Neuronal stem cell (in vitro differentiated cells): ENCODE measurements at regions not wholly inside any gene's neighbourhood (a gene's known extent, or its start where the extent isn't known, plus 50 kb on each side); places are given as distances from the start of the nearest gene placed in this dataset.
A peak's percentile ranks its signal among the peaks of the same experiment; 100 is the strongest.

Source experiments
- DNase-seq: peaks from one replicate; pipeline ENCODE4 v3.0.0-alpha.2; 2013; ENCODE audit warnings: low spot score
- H2AFZ ChIP-seq: one replicate; pipeline ENCODE4 v1.6.1; 2013; ENCODE audit warnings: mild to moderate bottlenecking, low read length, inconsistent platforms
- H2AK5ac ChIP-seq: 2 replicates; pipeline ENCODE4 v1.6.1; 2013; ENCODE audit warnings: low read depth, mild to moderate bottlenecking, inconsistent platforms, low read length, moderate library complexity, mixed read lengths
- H2BK120ac ChIP-seq: 2 replicates; pipeline ENCODE4 v1.6.1; 2013; ENCODE audit warnings: low read depth, mild to moderate bottlenecking, inconsistent platforms, low read length, moderate library complexity, mixed read lengths
- H2BK12ac ChIP-seq: one replicate; pipeline ENCODE4 v1.6.1; 2013; ENCODE audit warnings: low read length, inconsistent platforms
- H2BK15ac ChIP-seq: 2 replicates; pipeline ENCODE4 v1.6.1; 2013; ENCODE audit warnings: mild to moderate bottlenecking, low read length, inconsistent platforms, mixed read lengths
- H2BK5ac ChIP-seq: one replicate; pipeline ENCODE4 v1.6.1; 2013; ENCODE audit warnings: inconsistent platforms, mild to moderate bottlenecking, low read length, moderate library complexity
- H3K14ac ChIP-seq: one replicate; pipeline ENCODE4 v1.6.1; 2013; ENCODE audit warnings: low read length, inconsistent platforms
- H3K18ac ChIP-seq: 2 replicates; pipeline ENCODE4 v1.6.1; 2013; ENCODE audit warnings: low read length, inconsistent platforms
- H3K23ac ChIP-seq: 2 replicates; pipeline ENCODE4 v1.6.1; 2013; ENCODE audit warnings: low read depth, mild to moderate bottlenecking, mixed read lengths, low read length, inconsistent platforms; ENCODE audit not compliant: poor library complexity
- H3K27ac ChIP-seq: replicated peaks from 3 replicates; pipeline ENCODE4 v1.5.1; 2013; ENCODE audit warnings: low read length, inconsistent platforms
- H3K27me3 ChIP-seq, 3 experiments: 2 replicates each; pipeline ENCODE4 v1.6.1; 2013; ENCODE audit warnings: low read length in 3 of 3, mild to moderate bottlenecking in 2 of 3, inconsistent platforms in 1 of 3, low read depth in 1 of 3, mixed read lengths in 1 of 3, moderate library complexity in 1 of 3; ENCODE audit not compliant: control insufficient read depth in 3 of 3, insufficient read depth in 3 of 3
- H3K36me3 ChIP-seq, 2 donors: replicated peaks in 1 of 2; 2 replicates each; pipeline ENCODE4 v1.6.1; 2013; ENCODE audit warnings: low read length in 2 of 2; ENCODE audit not compliant: control insufficient read depth in 2 of 2, insufficient read depth in 2 of 2
- H3K4ac ChIP-seq: 2 replicates; pipeline ENCODE4 v1.6.1; 2013; ENCODE audit warnings: inconsistent platforms, mild to moderate bottlenecking, low read length, moderate library complexity
- H3K4me1 ChIP-seq, 2 donors: 1 replicate in 1 of 2; 2 replicates in 1 of 2; pipeline ENCODE4 v1.6.1; 2013; ENCODE audit warnings: low read length in 2 of 2, low read depth in 1 of 2; ENCODE audit not compliant: control insufficient read depth in 2 of 2, insufficient read depth in 1 of 2
- H3K4me2 ChIP-seq: one replicate; pipeline ENCODE4 v1.6.1; 2013; ENCODE audit warnings: mild to moderate bottlenecking, low read length, inconsistent platforms; ENCODE audit not compliant: insufficient read depth, poor library complexity, severe bottlenecking
- H3K4me3 ChIP-seq, 2 donors: 2 replicates each; pipeline ENCODE4 v1.5.1; 2013; ENCODE audit warnings: low read length in 2 of 2, mild to moderate bottlenecking in 2 of 2, inconsistent platforms in 1 of 2, moderate library complexity in 1 of 2
- H3K79me1 ChIP-seq: one replicate; pipeline ENCODE4 v1.6.1; 2013; ENCODE audit warnings: low read depth, mild to moderate bottlenecking, inconsistent platforms, low read length, moderate library complexity
- H3K9ac ChIP-seq: one replicate; pipeline ENCODE4 v1.6.1; 2013; ENCODE audit warnings: mild to moderate bottlenecking, low read depth, low read length, inconsistent platforms; ENCODE audit not compliant: poor library complexity
- H3K9me3 ChIP-seq, 2 donors: replicated peaks in 1 of 2; 2 replicates each; pipeline versions ENCODE3 to v1.6.1; 2013; ENCODE audit warnings: low read length in 2 of 2, mild to moderate bottlenecking in 2 of 2, inconsistent platforms in 1 of 2, low read depth in 1 of 2, mixed read lengths in 1 of 2, moderate library complexity in 1 of 2; ENCODE audit not compliant: control insufficient read depth in 2 of 2, insufficient read depth in 1 of 2
- H4K8ac ChIP-seq: one replicate; pipeline ENCODE4 v1.6.1; 2013; ENCODE audit warnings: low read depth, mild to moderate bottlenecking, inconsistent platforms, low read length, moderate library complexity
- H4K91ac ChIP-seq: one replicate; pipeline ENCODE4 v1.6.1; 2013; ENCODE audit warnings: low read length, low read depth, mild to moderate bottlenecking, inconsistent platforms; ENCODE audit not compliant: poor library complexity
- WGBS, 2 donors: extraction: QIAGEN DNeasy Blood & Tissue Kit; methylation state at CpG; one replicate each; pipeline ENCODE4 v1.1.7; 2013; ENCODE audit warnings: missing lambda C conversion rate in 2 of 2, mixed read lengths in 1 of 2; ENCODE audit not compliant: insufficient read length in 2 of 2, insufficient replicate concordance in 1 of 2; ENCODE audit errors: extremely low coverage in 2 of 2; 5-methylcytosine and 5-hydroxymethylcytosine counted together

- Histone ChIP-seq H2BK12ac (no peak overlapping the region), H2AK5ac (no peak overlapping the region), H3K9me3 (no peaks in the 10 kb centered on the region), H3K79me1 (no peaks in the 10 kb centered on the region), H4K8ac (no peak overlapping the region), H3K4me3 (no peak overlapping the region), H3K27me3 (no peaks in the 10 kb centered on the region), H3K27ac (no peak overlapping the region), H3K4me2 (no peak overlapping the region), H3K14ac (no peak overlapping the region), H2BK120ac (no peak overlapping the region), H3K18ac (no peak overlapping the region), H3K4me1 (peaks cover 0 to 4% of the 10 kb centered on the region in 2 donors), H3K4ac (no peak overlapping the region), H3K23ac (no peak overlapping the region), H2BK15ac (no peak overlapping the region), H3K9ac (no peak overlapping the region), H4K91ac (no peak overlapping the region), H2AFZ (no peak overlapping the region), H2BK5ac (no peak overlapping the region), H3K36me3 (no peaks in the 10 kb centered on the region)
- DNase-seq = no peak
- no CpG with 5 or more reads among the region's 1 CpG for whole genome bisulfite sequencing, 2 donors
Observed at GRCh38 chr4:38309471-38309870, 349.3 kb downstream of the PTTG2 start.

- no peak overlapping the region for H3K27ac ChIP-seq
- H2BK12ac ChIP-seq = no peak overlapping the region
- no peak overlapping the region for H3K4me2 ChIP-seq
- H4K91ac ChIP-seq = no peak overlapping the region
- no peak overlapping the region for H3K4ac ChIP-seq
- peak overlapping the region; percentile 63 for H2AFZ ChIP-seq
- H2BK5ac ChIP-seq = no peak overlapping the region
- no peaks in the 10 kb centered on the region for H3K36me3 ChIP-seq
- no peak for DNase-seq
- H3K9ac ChIP-seq = no peak overlapping the region
- H3K4me1 ChIP-seq = peaks cover 3 to 5% of the 10 kb centered on the region in 2 donors
- no peak overlapping the region for H2BK15ac ChIP-seq
- no peaks in the 10 kb centered on the region for H3K79me1 ChIP-seq
- H3K23ac ChIP-seq = no peak overlapping the region
- H2BK120ac ChIP-seq = no peak overlapping the region
- no CpG with 5 or more reads among the region's 4 CpGs for WGBS, 2 donors
- H3K9me3 ChIP-seq = no peaks in the 10 kb centered on the region
- H2AK5ac ChIP-seq = no peak overlapping the region
- H3K27me3 ChIP-seq = no peaks in the 10 kb centered on the region
- H4K8ac ChIP-seq = no peak overlapping the region
- H3K14ac ChIP-seq = no peak overlapping the region
- no peak overlapping the region for H3K4me3 ChIP-seq
- no peak overlapping the region for H3K18ac ChIP-seq
Observed at GRCh38 chr4:38310446-38311043, 350.3 kb downstream of the PTTG2 start.

- H4K8ac ChIP-seq = no peak overlapping the region
- no peak overlapping the region for H3K18ac ChIP-seq
- no peak overlapping the region for H3K27ac ChIP-seq
- no peak overlapping the region for H2BK15ac ChIP-seq
- WGBS, 2 donors = no CpG with 5 or more reads among the region's 8 CpGs
- H3K4me2 ChIP-seq = no peak overlapping the region
- no peaks in the 10 kb centered on the region for H3K9me3 ChIP-seq
- no peak overlapping the region for H3K9ac ChIP-seq
- H4K91ac ChIP-seq = no peak overlapping the region
- H3K4me1 ChIP-seq = peaks cover 3 to 5% of the 10 kb centered on the region in 2 donors
- no peak overlapping the region for H2AK5ac ChIP-seq
- H2BK5ac ChIP-seq = no peak overlapping the region
- no peak overlapping the region for H2BK12ac ChIP-seq
- no peak overlapping the region for H3K4me3 ChIP-seq
- no peak overlapping the region for H3K23ac ChIP-seq
- DNase-seq = no peak
- H2BK120ac ChIP-seq = no peak overlapping the region
- no peaks in the 10 kb centered on the region for H3K79me1 ChIP-seq
- no peak overlapping the region for H3K14ac ChIP-seq
- H3K27me3 ChIP-seq = no peaks in the 10 kb centered on the region
- no peak overlapping the region for H2AFZ ChIP-seq
- no peak overlapping the region for H3K4ac ChIP-seq
- H3K36me3 ChIP-seq = no peaks in the 10 kb centered on the region
Observed at GRCh38 chr4:38311495-38312126, 351.4 kb downstream of the PTTG2 start.

- H3K27ac ChIP-seq = no peak overlapping the region
- H3K23ac ChIP-seq = no peak overlapping the region
- no peak overlapping the region for H3K4me2 ChIP-seq
- H2AK5ac ChIP-seq = no peak overlapping the region
- H3K79me1 ChIP-seq = no peaks in the 10 kb centered on the region
- H3K4ac ChIP-seq = no peak overlapping the region
- no peak overlapping the region for H3K18ac ChIP-seq
- H2BK15ac ChIP-seq = no peak overlapping the region
- no peak overlapping the region for H2BK5ac ChIP-seq
- no peak overlapping the region for H4K8ac ChIP-seq
- peaks cover 3 to 6% of the 10 kb centered on the region in 2 donors for H3K4me1 ChIP-seq
- no peak overlapping the region for H2AFZ ChIP-seq
- H2BK12ac ChIP-seq = no peak overlapping the region
- H3K14ac ChIP-seq = no peak overlapping the region
- no peak overlapping the region for H2BK120ac ChIP-seq
- DNase-seq = no peak
- no peak overlapping the region for H4K91ac ChIP-seq
- H3K9ac ChIP-seq = no peak overlapping the region
- no peaks in the 10 kb centered on the region for H3K36me3 ChIP-seq
- H3K9me3 ChIP-seq = no peaks in the 10 kb centered on the region
- no CpG with 5 or more reads among the region's 5 CpGs for WGBS, 2 donors
- no peak overlapping the region for H3K4me3 ChIP-seq
- H3K27me3 ChIP-seq = no peaks in the 10 kb centered on the region
Observed at GRCh38 chr4:38313175-38313574, 350.8 kb upstream of the KLF3 start.
